ENCODE measurements at regions not wholly inside any gene's neighbourhood (a gene's known extent, or its start where the extent isn't known, plus 50 kb on each side); places are given as distances from the start of the nearest gene placed in this dataset.
"Not testable (repeated sequence)": the region's sequence is repeated elsewhere in the genome, so short reads cannot be mapped to it uniquely, and the experiment has no call there.

DNA sequence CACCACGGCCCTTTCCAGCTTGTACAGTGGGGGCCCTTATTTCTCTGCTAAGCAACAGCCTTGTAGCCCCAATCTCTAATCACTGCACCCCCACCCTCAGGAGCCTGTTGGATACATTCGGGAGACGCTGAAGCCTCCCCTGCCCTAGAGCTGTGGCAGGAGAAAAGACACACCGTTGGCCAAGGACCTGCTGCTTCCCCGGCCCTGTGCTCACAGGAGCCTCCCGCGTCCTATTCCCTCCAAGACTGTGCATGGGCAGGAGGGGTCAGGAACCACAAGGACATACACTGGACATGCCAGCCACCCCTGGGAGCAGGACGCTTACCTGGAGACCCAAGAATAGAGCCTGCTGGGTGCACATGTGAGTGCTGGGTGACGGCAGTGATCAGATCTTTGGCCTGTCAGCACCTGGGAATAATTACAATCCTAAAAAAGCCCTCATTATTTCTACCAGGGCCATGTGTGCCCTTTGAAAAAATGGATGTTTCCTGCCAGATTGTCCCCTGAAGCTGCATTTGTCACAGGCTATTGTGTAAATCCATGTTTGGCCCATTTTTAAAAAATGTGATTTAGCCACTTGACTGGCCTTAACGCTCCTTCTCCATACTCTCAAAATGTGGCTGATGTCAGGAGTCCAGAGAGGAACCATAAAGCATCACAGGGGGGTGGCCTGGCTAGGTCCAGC, 590.6 kb downstream of the MATN1 start:
- DNase-seq = no peak

DNA sequence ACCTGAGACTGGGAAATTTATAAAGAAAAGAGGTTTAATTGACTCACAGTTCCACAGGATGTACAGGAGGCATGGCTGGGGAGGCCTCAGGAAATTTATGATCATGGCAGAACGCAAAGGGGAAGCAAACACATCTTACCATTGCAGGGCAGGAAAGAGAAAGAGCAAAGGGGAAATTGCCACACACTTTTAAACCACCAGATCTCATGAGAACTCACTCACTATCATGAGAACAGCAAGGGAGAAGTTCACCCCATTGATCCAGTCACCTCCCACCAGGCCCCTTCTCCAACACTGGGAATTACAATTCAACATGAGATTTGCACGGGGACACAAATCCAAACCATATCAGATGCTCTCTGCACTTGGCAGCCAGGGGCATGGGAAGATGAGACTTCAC, 592.8 kb downstream of the MATN1 start:
- DNase-seq = not testable (repeated sequence)

GRCh38 chr1:30130099-30130498, 593.3 kb downstream of the MATN1 start:
- DNase-seq = no peak

- DNase-seq = no peak
Observed at GRCh38 chr1:30129421-30130055, 593.8 kb downstream of the MATN1 start.

DNA sequence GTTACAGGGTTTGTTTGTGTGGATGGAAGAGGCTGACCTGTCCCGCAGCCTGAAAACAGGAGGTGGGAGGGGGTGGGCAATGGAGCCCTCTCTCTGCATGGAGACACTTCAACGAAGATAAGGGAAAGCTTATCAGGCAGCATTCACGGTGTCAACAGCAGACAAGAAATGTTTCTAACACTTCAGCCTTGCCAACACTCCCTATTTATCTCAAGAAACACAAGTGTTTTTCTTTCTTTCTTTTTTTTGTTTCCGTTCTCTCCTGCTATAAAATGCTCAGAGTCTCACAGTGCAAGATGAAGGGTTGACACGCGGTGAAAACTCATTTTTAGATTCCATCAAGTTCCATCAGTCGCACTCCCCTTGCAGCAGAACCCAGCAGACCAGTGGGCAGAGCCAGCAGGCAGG, 594.4 kb downstream of the MATN1 start:
- DNase-seq = no peak

GRCh38 chr1:30126848-30127247, 596.5 kb downstream of the MATN1 start:
- no peak for DNase-seq

- no peak for DNase-seq
Observed at GRCh38 chr1:30125821-30126170, 597.6 kb downstream of the MATN1 start.

DNA sequence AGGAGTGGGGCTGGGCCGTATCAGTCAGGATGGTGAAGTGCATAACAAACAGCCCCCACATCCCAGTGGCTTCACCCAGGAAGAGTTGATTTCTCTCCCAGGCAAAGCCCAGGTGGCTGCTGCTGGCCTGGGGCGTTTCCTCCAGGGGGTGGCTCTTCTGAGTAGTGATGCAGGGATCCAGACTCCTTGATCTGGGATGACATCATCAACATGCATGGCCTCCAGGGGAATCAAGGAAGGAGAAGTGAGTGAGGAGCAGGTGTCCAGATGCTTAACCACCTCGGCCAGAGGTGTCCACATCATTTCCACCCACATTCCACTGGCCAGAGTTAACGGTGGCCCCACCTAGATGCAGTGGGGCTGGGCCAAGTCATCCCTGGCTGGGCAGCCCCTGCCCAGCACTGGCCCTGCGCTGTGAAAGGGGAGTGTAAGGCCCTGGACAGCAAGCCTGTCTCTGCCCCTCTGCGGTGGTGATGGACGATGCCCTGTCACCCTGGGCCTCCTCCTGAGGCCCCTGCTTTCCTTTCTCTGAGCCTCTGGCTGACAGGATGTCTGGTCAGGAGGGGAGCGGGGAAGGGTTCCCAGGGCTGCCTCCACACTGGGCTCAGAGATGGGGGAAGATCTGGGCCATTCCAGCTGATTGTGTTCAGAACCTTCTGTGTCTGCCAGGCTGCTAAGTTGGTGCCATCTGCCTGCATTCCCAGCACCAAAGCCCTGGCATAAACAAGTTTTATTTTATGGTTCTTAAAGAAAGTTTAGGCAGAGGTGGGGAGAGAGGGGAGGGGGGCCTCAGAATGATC, 598.2 kb downstream of the MATN1 start:
- no peak for DNase-seq

GRCh38 chr1:30123896-30124295, 599.5 kb downstream of the MATN1 start:
- DNase-seq = no peak

GRCh38 chr1:30123036-30123435, 600.3 kb downstream of the MATN1 start:
- no peak for DNase-seq

DNA sequence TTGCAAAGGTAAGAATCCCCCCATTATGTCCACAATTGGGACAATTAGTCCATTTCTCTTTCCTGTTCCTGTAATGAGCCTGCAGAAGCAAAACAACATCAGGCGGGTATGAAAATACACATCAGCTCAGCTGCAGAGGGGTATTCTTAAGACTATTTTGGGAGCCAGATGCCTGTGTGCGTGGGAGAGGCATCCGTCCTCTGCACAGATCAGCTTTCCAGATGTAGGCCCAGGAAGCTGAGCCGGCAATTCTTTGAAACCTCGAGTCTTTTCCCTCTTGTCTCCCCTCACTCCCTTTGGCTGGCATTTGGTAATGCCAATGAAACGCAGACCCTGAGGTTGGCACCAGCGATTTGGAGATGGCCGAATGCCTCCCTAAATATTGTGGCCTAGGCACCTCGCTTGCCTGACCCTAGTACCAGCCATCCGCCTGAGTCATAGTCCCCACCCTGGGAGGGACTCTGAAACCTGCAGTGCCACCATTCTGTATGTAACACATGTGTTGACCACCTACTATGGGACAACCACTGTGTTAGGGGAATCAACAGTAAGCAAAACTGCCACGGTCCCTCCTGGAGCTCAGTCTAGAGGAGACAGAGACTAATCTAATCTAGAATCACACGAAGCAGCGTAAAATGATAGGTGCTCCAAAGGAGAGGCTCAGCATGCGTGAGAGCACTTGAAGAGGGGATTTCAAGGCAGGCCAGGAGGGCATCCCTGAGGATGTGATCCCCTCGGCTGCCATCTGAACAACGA, 603.0 kb downstream of the MATN1 start:
- DNase-seq = no peak

DNA sequence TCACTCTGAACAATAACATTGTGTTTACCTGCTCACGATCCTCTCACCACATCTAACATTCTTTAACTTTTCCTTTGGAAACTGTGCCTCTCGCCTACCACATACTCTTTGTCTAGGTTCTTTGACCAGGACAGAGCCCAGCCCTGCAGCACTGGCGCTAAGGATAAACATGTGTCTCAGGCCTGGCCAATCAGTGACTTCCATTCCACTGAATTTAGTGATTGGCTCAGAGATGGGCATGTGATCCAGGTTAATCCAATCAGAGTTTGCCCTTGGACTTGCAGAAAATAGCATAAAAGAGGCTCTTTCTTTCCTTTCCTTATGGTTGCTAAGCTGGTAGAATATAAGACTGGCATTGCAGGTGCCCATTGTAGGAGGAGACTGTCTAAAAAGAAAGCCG, 605.7 kb downstream of the MATN1 start:
- DNase-seq = no peak

GRCh38 chr1:30111431-30111830, 612.0 kb downstream of the MATN1 start:
- DNase-seq = no peak

DNA sequence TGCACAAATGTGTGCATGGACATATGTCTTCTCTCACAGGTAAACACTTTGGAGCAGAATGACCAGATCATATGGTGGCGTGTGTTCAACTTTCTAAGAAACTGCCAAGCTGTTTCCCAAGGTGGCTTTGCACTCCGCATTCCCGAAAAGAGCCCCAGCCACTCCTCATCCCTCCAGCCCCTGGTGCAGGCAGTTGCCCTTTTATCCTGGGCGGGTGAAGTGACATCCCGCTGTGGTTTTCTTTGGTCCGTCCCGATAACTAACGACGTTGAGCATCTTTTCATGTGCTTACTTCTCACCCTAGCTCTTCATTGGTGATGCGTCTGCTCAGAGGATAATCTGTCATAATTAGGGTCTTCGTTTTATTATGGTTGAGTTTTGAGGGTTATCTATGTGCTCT, 612.5 kb downstream of the MATN1 start:
- no peak for DNase-seq

DNA sequence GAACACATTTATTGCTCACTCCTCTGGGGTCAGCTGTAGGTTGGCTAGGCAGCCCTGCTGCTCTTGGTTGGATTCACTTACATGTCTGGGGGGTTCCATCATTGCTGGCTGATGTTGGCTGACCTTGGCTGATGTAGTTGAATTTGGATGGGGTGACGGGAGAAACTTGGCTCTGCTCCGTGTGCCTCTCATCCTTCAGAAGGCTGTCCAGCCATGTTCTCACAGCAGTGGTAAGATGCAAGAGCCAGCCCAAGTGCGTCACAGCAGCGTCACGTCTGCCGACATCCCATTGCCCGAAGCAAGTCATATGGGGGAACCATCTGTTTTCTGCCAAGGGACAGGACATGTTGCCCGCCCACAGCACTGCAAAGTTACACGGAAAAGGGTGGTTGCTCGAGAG, 613.5 kb downstream of the MATN1 start:
- DNase-seq = no peak

DNA sequence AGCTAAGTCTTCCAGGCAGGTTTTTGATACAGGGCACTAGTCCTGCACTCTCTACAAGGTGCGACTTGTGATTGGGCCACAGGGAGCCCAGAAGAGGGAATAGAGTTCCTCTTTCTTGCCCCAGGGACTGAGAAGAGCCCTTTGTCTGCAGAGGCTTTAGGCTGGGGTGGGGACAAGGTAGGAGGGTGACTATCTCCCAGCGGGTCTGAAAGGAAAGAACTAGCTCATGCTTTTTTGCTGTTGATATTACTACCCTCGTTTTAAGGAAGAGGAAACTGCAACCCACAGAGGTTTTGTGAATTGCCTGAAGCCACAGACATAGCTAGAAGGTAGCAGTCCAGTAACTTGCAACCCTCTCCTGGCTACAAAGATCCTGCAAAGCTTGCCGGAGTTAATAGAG, 615.2 kb downstream of the MATN1 start:
- DNase-seq = no peak

DNA sequence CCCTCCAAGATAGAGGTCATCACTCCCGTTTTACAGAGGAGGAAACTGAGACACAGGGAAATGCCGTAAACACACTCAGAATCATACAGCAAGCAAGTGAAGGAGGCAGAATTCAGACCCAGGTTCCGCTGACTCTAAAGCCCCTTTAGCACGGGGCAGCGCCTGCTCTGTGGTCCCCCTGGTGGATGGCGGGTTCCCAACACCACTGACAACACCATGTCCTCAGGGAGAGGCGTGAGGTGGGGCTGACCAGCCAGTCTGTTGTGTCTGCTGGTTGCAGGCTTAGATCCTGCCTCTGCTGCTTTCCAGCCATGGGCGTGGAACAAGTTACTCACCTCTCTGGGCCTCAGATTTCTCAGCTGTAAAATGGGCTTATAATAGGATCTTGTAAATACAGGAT, 617.3 kb downstream of the MATN1 start:
- DNase-seq = no peak

GRCh38 chr1:30104551-30104950, 618.8 kb downstream of the MATN1 start:
- no peak for DNase-seq

DNA sequence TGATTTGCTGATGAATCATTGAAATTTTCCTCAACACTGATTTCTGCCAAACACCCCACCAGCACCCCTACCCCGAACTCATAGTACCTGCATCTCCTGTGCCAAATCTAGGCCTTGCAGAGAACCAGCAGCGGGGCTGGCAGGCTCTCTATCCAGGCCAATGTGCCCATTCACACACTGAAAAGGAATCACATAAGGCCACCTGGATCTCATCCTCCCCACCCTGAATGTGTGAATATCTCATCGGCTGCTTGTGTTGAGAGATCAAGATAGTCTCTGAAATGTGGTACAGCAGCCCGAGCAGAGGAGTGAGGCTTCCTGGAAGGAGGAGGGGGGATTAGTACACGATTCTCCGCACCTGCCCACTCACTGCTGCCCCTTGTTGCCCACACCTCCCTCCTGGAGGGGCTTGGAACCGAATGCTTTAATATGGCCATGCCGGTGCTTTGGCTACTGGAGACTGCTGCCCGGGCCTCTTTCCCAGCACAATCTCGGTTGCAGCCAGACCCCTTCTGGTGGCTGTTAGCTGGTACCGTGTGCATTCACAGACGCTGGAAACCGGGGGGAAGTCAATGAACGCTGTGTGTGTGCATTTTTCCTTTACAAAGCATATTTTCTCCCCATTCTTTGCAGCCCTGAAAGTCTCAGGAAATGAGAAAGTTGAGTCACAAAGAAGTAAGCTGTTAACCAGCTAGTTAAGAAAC, 619.5 kb downstream of the MATN1 start:
- no peak for DNase-seq

DNA sequence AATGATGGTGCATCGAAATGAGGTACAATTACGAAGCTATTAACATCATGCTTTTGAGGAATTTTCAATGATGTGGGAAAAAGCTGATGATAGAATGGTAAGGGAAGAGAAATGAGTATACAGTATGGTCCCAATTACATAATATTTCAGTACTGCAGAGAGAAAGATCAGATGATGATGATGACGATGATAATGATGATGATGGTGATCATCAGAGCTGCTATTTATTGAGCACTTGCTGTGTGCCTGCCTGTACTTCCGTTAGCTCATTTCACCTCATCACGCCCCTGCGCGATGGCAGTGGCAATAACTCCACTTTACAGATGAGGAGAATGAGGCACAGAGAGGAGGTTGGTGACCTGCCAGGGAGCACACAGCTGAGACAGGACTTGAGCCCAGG, 620.8 kb downstream of the MATN1 start:
- no peak for DNase-seq

- no peak for DNase-seq
Observed at GRCh38 chr1:30101487-30102227, 621.7 kb downstream of the MATN1 start.

- DNase-seq = no peak
Observed at GRCh38 chr1:30101016-30101415, 622.4 kb downstream of the MATN1 start.
